DOHH2 (cell line): ENCODE measurements at regions not wholly inside any gene's neighbourhood (a gene's known extent, or its start where the extent isn't known, plus 50 kb on each side); places are given as distances from the start of the nearest gene placed in this dataset.

Experiments used
- EZH2phosphoT487 ChIP-seq: fragments of 200-600 bp; sonication (generic); IDR thresholded peaks from 2 replicates; pipeline ENCODE4 v1.6.1; 2017; ENCODE audit warnings: borderline replicate concordance, mild to moderate bottlenecking, antibody characterized with exemption, low read length, moderate library complexity, mixed read lengths
- TF ChIP-seq, protein P1 (sequence below): fragments of 200-600 bp; sonication (generic); IDR thresholded peaks from one replicate; pipeline ENCODE4 v1.5.1; 2014; ENCODE audit warnings: antibody characterized with exemption, mild to moderate bottlenecking, low read depth, low read length; ENCODE audit not compliant: poor library complexity, severe bottlenecking

DNA sequence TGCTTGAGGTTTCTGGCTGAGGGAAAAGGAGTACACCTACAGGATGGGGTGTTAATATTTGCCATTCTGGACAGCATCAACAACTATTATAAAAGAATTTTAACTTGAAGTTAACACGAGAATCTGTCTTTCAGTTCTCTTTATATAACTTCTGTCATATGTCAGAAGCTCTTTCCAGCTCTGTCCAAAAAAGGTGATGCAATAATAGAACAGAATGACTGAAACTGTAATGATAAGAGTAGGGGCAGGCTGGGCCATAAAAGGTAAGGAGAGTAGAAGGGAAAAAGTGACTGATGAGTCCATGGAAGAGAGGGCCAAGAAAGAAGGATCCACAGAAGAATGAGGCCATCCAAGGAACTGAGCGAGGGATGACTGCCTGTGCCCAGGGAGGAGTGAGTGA lies 966.7 kb upstream of the FBXO33 start:
- TF ChIP-seq, protein P1, sequence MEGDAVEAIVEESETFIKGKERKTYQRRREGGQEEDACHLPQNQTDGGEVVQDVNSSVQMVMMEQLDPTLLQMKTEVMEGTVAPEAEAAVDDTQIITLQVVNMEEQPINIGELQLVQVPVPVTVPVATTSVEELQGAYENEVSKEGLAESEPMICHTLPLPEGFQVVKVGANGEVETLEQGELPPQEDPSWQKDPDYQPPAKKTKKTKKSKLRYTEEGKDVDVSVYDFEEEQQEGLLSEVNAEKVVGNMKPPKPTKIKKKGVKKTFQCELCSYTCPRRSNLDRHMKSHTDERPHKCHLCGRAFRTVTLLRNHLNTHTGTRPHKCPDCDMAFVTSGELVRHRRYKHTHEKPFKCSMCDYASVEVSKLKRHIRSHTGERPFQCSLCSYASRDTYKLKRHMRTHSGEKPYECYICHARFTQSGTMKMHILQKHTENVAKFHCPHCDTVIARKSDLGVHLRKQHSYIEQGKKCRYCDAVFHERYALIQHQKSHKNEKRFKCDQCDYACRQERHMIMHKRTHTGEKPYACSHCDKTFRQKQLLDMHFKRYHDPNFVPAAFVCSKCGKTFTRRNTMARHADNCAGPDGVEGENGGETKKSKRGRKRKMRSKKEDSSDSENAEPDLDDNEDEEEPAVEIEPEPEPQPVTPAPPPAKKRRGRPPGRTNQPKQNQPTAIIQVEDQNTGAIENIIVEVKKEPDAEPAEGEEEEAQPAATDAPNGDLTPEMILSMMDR: no peak
- TF ChIP-seq EZH2phosphoT487: no peak
